GM12872 (cell line): ENCODE measurements at regions not wholly inside any gene's neighbourhood (a gene's known extent, or its start where the extent isn't known, plus 50 kb on each side); places are given as distances from the start of the nearest gene placed in this dataset.

Source experiments
- CTCF ChIP-seq: IDR thresholded peaks from 3 replicates; pipeline ENCODE4 v1.5.1; 2011; ENCODE audit warnings: low read depth, mild to moderate bottlenecking, low read length, moderate library complexity; ENCODE audit not compliant: insufficient read depth

- no peak for TF ChIP-seq CTCF
These were observed 71.8 kb upstream of the TP53I11 start for GRCh38 chr11:45022294-45023064.

DNA sequence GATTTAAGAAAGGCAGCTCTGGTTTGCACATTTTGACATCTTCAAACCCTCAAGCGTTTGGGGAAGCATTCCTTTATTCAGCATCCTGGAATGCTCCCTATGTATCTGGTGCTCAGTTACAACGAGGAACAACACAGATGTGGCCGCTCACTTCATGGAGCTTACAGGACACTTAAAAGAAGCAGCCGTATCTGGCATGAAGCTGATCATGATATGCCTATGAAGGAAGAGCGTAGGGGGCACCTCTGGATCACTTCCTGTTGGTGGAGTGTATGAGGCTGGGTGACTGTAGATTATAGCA is 72.3 kb upstream of the TP53I11 start:
- TF ChIP-seq CTCF = no peak

DNA sequence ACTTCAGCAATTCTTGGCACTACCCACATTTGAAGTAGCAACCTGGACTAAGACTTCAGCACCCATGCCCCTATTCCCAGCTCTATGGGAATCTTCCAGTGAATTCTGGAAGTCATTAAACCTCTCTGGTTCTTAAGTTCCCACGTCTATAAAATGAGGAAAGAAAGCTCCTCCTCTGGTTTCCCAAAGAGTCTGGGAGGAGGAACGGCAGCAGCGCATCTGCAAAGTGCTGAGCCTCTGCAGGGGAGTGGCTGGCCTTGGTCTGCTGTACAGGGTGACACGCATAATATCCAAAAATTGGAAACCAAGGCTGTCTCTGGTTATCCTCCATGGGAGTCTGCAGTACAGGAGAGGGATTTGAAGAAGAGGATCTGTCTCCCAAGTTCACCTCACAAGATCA is 73.6 kb upstream of the TP53I11 start:
- TF ChIP-seq CTCF = no peak

DNA sequence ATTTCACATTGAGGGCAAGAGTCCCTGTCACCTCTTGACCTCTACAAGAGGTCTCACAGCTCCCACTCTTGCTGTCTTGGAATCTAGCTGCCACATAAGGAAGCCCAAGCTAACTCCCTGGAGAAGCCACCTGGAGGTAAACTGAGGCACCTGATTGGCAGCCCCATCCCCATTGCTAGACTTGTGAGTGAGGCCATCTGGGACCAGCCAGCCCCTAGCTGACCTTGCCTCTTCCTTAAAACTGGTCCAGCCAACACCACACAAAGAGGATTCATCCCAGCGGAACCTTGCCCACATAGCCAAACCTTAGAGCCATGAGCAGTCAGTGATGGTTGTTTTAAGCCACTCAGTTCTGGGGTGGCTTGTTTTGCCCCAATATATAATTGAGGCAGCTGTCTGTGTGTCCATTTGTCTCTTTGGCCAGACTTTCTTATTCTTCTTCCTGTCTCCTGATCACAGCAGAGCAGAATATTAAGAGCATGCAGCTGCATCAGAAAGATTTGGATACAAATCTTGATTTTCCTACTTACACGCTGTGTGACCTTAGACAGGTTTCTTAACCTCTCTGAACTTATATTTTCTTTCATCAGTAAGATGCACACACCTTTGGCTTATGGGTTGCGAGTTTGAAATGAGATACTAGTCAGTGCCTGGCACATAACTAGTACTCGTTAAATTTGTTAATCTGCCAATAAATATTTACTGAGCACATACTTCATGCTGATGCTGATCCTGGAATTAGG is 74.3 kb upstream of the TP53I11 start:
- no peak for TF ChIP-seq CTCF

GRCh38 chr11:45025716-45026492 is 75.2 kb upstream of the TP53I11 start:
- TF ChIP-seq CTCF = no peak

DNA sequence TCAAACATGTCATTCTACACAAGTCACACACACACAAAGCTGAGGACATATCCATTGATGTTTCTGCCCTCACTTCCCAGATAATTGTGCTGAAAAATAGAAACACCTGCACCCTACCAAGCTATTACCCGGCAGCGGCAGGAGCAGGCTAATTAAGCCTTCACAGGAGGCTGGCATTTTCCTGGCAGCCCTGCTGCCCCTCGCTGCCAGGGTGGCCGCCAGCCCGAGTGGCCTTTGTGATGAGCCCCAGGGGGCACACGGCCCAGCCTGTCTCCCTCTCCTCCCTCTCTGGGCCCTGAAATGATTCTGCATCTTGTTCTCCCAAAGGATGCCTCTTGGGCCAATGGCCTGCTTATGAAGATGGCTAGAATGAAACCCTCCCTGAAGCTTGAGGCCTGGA is 76.2 kb upstream of the TP53I11 start:
- no peak for TF ChIP-seq CTCF

GRCh38 chr11:45027312-45027711 is 76.6 kb upstream of the TP53I11 start:
- TF ChIP-seq CTCF = no peak
